ENCODE measurements at regions not wholly inside any gene's neighbourhood (a gene's known extent, or its start where the extent isn't known, plus 50 kb on each side); places are given as distances from the start of the nearest gene placed in this dataset.

DNA sequence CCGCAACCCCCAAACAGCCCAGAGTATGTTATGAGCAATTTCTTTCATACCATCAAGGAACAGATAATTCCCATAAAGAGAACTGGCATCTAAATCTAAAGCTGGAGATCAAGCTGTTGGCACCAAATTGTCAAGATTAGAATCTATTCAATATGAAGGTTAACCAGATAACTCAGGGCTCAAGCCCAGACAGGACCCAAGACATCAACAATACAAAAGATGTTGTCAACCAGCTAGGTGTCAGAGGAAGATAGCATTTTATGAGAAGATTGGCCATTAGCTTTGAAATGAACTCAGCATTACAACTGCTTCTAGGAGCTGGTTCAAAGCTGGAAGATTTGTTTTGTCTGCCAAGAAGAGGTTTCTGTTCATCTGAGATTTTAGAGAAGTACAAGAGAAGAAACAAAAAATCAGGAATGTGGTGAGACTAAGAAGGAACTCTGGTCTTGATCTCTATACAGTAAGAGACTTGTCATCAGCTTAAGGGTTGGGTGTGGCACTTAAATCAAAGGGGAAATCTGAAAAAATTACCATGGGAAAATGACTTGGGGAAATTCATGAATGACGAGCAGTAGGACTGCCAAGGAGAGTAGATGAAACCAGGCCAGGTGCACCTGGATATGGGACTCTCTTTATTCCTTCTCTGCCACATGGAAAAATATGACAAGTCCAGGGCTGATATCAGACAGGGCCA, 64.2 kb upstream of the COX10 start:
- TF ChIP-seq BACH1 (IDR thresholded peaks at IDR 0.05; ENCODE audit: low read length): no peak
- TF ChIP-seq ATF2 (IDR thresholded peaks at IDR 0.05; ENCODE audit: low read length): no peak
- no peak for TF ChIP-seq HDAC6 (IDR thresholded peaks at IDR 0.05; ENCODE audit: low read depth, low read length)
- no peak for TF ChIP-seq CTCF (IDR thresholded peaks at IDR 0.05; ENCODE audit: control extremely low read depth in 1 of 3, insufficient read depth in 1 of 3, low read depth in 1 of 3, low read length in 3 of 3)
- TF ChIP-seq JUND (IDR thresholded peaks at IDR 0.05; ENCODE audit: low read length): no peak
- TF ChIP-seq POLR2A (IDR thresholded peaks at IDR 0.05; ENCODE audit: control extremely low read depth in 1 of 2, low read depth in 2 of 2, low read length in 2 of 2): no peak
- no peak for TF ChIP-seq USF2 (IDR thresholded peaks at IDR 0.05; ENCODE audit: low read length)
- no peak for TF ChIP-seq SP2 (IDR thresholded peaks at IDR 0.05; ENCODE audit: low read length)

All from H1 (cell line).